ENCODE measurements at regions not wholly inside any gene's neighbourhood (a gene's known extent, or its start where the extent isn't known, plus 50 kb on each side); places are given as distances from the start of the nearest gene placed in this dataset.

- Mint-ChIP-seq H3K27me3 (ENCODE audit: low read depth) (no peaks in the 10 kb centered on the region), H3K36me3 (ENCODE audit: low read depth) (no peaks in the 10 kb centered on the region), H3K27ac (no peak overlapping the region), H3K4me3 (no peak overlapping the region), H3K9me3 (no peaks in the 10 kb centered on the region), H3K4me1 (ENCODE audit: low read depth) (no peaks in the 10 kb centered on the region)
- DNase-seq, result no peak
- intact Hi-C loops (cut with micrococcal nuclease), result no loop called here
- CTCF ChIA-PET, result no interaction called here
These were observed 1128.2 kb downstream of the BRD1 start for GRCh38 chr22:48699511-48699910.

GRCh38 chr22:48698618-48699017 lies 1129.1 kb downstream of the BRD1 start:
- no peak for DNase-seq
- no peaks in the 10 kb centered on the region for H3K36me3 Mint-ChIP-seq (ENCODE audit: low read depth)
- H3K4me3 Mint-ChIP-seq, result no peak overlapping the region
- intact Hi-C loops (cut with micrococcal nuclease), result no loop called here
- H3K9me3 Mint-ChIP-seq, result no peaks in the 10 kb centered on the region
- no peaks in the 10 kb centered on the region for H3K27me3 Mint-ChIP-seq (ENCODE audit: low read depth)
- no peak overlapping the region for H3K27ac Mint-ChIP-seq
- no peaks in the 10 kb centered on the region for H3K4me1 Mint-ChIP-seq (ENCODE audit: low read depth)
- CTCF ChIA-PET, result no interaction called here

- CTCF ChIA-PET, result no interaction called here
- Mint-ChIP-seq H3K36me3 (ENCODE audit: low read depth) (no peaks in the 10 kb centered on the region), H3K4me3 (no peak overlapping the region), H3K27me3 (ENCODE audit: low read depth) (no peaks in the 10 kb centered on the region), H3K27ac (no peak overlapping the region), H3K4me1 (ENCODE audit: low read depth) (no peaks in the 10 kb centered on the region), H3K9me3 (no peaks in the 10 kb centered on the region)
- intact Hi-C loops (cut with micrococcal nuclease), result no loop called here
- DNase-seq, result no peak
These were observed 1129.9 kb downstream of the BRD1 start for GRCh38 chr22:48697694-48698276.

GRCh38 chr22:48697223-48697622 lies 1130.5 kb downstream of the BRD1 start:
- Mint-ChIP-seq H3K27ac (no peak overlapping the region), H3K4me3 (no peak overlapping the region), H3K36me3 (ENCODE audit: low read depth) (no peaks in the 10 kb centered on the region), H3K9me3 (no peaks in the 10 kb centered on the region), H3K4me1 (ENCODE audit: low read depth) (no peaks in the 10 kb centered on the region), H3K27me3 (ENCODE audit: low read depth) (no peaks in the 10 kb centered on the region)
- intact Hi-C loops (cut with micrococcal nuclease), result no loop called here
- CTCF ChIA-PET, result no interaction called here
- no peak for DNase-seq

GRCh38 chr22:48696371-48696770 lies 1131.3 kb downstream of the BRD1 start:
- no peaks in the 10 kb centered on the region for H3K27me3 Mint-ChIP-seq (ENCODE audit: low read depth)
- intact Hi-C loops (cut with micrococcal nuclease), result no loop called here
- H3K4me1 Mint-ChIP-seq (ENCODE audit: low read depth), result no peaks in the 10 kb centered on the region
- no peak overlapping the region for H3K4me3 Mint-ChIP-seq
- H3K9me3 Mint-ChIP-seq, result no peaks in the 10 kb centered on the region
- DNase-seq, result no peak
- no peak overlapping the region for H3K27ac Mint-ChIP-seq
- H3K36me3 Mint-ChIP-seq (ENCODE audit: low read depth), result no peaks in the 10 kb centered on the region
- CTCF ChIA-PET, result no interaction called here

GRCh38 chr22:48695731-48696305 lies 1131.9 kb downstream of the BRD1 start:
- no peak for DNase-seq
- Mint-ChIP-seq H3K9me3 (no peaks in the 10 kb centered on the region), H3K36me3 (ENCODE audit: low read depth) (no peaks in the 10 kb centered on the region), H3K4me1 (ENCODE audit: low read depth) (no peaks in the 10 kb centered on the region), H3K4me3 (no peak overlapping the region), H3K27me3 (ENCODE audit: low read depth) (no peaks in the 10 kb centered on the region), H3K27ac (no peak overlapping the region)
- intact Hi-C loops (cut with micrococcal nuclease), result no loop called here
- CTCF ChIA-PET, result no interaction called here

GRCh38 chr22:48695251-48695650 lies 1132.4 kb downstream of the BRD1 start:
- Mint-ChIP-seq H3K4me3 (no peak overlapping the region), H3K4me1 (ENCODE audit: low read depth) (no peaks in the 10 kb centered on the region), H3K9me3 (no peaks in the 10 kb centered on the region), H3K27ac (no peak overlapping the region), H3K36me3 (ENCODE audit: low read depth) (no peaks in the 10 kb centered on the region), H3K27me3 (ENCODE audit: low read depth) (no peaks in the 10 kb centered on the region)
- CTCF ChIA-PET, result no interaction called here
- no peak for DNase-seq
- intact Hi-C loops (cut with micrococcal nuclease), result no loop called here

- no peak for DNase-seq
- H3K4me3 Mint-ChIP-seq, result no peak overlapping the region
These were observed 1133.3 kb downstream of the BRD1 start for GRCh38 chr22:48694296-48694883.

GRCh38 chr22:48693377-48694135 lies 1134.1 kb downstream of the BRD1 start:
- H3K27me3 Mint-ChIP-seq (ENCODE audit: low read depth), result no peaks in the 10 kb centered on the region
- intact Hi-C loops (cut with micrococcal nuclease), result no loop called here
- DNase-seq, result no peak
- CTCF ChIA-PET, result interaction anchor here (0.6 kb wide), 1 partner anchor 1233 kb away, joined by 3 read pairs; no protein-coding TSS in a partner anchor
- H3K4me1 Mint-ChIP-seq (ENCODE audit: low read depth), result no peaks in the 10 kb centered on the region
- H3K36me3 Mint-ChIP-seq (ENCODE audit: low read depth), result no peaks in the 10 kb centered on the region
- H3K4me3 Mint-ChIP-seq, result no peak overlapping the region
- H3K9me3 Mint-ChIP-seq, result no peaks in the 10 kb centered on the region
- no peak overlapping the region for H3K27ac Mint-ChIP-seq

More at GRCh38 chr22:48694296-48694883, 1133.3 kb downstream of the BRD1 start:
- H3K27ac Mint-ChIP-seq, result no peak overlapping the region
- H3K36me3 Mint-ChIP-seq (ENCODE audit: low read depth), result no peaks in the 10 kb centered on the region
- H3K9me3 Mint-ChIP-seq, result no peaks in the 10 kb centered on the region
- intact Hi-C loops (cut with micrococcal nuclease), result no loop called here
- no peaks in the 10 kb centered on the region for H3K4me1 Mint-ChIP-seq (ENCODE audit: low read depth)
- CTCF ChIA-PET, result interaction anchor here (0.6 kb wide), 1 partner anchor 1234 kb away, joined by 3 read pairs; no protein-coding TSS in a partner anchor
- H3K27me3 Mint-ChIP-seq (ENCODE audit: low read depth), result no peaks in the 10 kb centered on the region

- no peak overlapping the region for H3K27ac Mint-ChIP-seq
- H3K9me3 Mint-ChIP-seq, result no peaks in the 10 kb centered on the region
- H3K27me3 Mint-ChIP-seq (ENCODE audit: low read depth), result no peaks in the 10 kb centered on the region
- intact Hi-C loops (cut with micrococcal nuclease), result no loop called here
- no peak for DNase-seq
- CTCF ChIA-PET, result no interaction called here
- no peaks in the 10 kb centered on the region for H3K36me3 Mint-ChIP-seq (ENCODE audit: low read depth)
- H3K4me3 Mint-ChIP-seq, result no peak overlapping the region
- H3K4me1 Mint-ChIP-seq (ENCODE audit: low read depth), result no peaks in the 10 kb centered on the region
These were observed 1134.8 kb downstream of the BRD1 start for GRCh38 chr22:48692734-48693376.

- intact Hi-C loops (cut with micrococcal nuclease), result no loop called here
These were observed 1136.2 kb downstream of the BRD1 start for GRCh38 chr22:48691431-48691851.

GRCh38 chr22:48690583-48691317 lies 1136.9 kb downstream of the BRD1 start:
- CTCF ChIA-PET, result no interaction called here
- H3K4me1 Mint-ChIP-seq (ENCODE audit: low read depth), result no peaks in the 10 kb centered on the region
- H3K27ac Mint-ChIP-seq, result no peak overlapping the region
- H3K4me3 Mint-ChIP-seq, result no peak overlapping the region
- no peaks in the 10 kb centered on the region for H3K36me3 Mint-ChIP-seq (ENCODE audit: low read depth)
- H3K27me3 Mint-ChIP-seq (ENCODE audit: low read depth), result no peaks in the 10 kb centered on the region
- no peaks in the 10 kb centered on the region for H3K9me3 Mint-ChIP-seq
- intact Hi-C loops (cut with micrococcal nuclease), result no loop called here
- no peak for DNase-seq

More at GRCh38 chr22:48691431-48691851, 1136.2 kb downstream of the BRD1 start:
- no peak for DNase-seq
- H3K4me3 Mint-ChIP-seq, result no peak overlapping the region
- H3K27ac Mint-ChIP-seq, result no peak overlapping the region
- no peaks in the 10 kb centered on the region for H3K9me3 Mint-ChIP-seq
- H3K27me3 Mint-ChIP-seq (ENCODE audit: low read depth), result no peaks in the 10 kb centered on the region
- no peaks in the 10 kb centered on the region for H3K4me1 Mint-ChIP-seq (ENCODE audit: low read depth)
- H3K36me3 Mint-ChIP-seq (ENCODE audit: low read depth), result no peaks in the 10 kb centered on the region
- CTCF ChIA-PET, result no interaction called here

Measured in activated naive CD4-positive, alpha-beta T cell treated with anti-CD3 and anti-CD28 coated beads for 36 hours (primary cell).